PC-9 (cell line): ENCODE measurements at regions not wholly inside any gene's neighbourhood (a gene's known extent, or its start where the extent isn't known, plus 50 kb on each side); places are given as distances from the start of the nearest gene placed in this dataset.
"Not testable (repeated sequence)": the region's sequence is repeated elsewhere in the genome, so short reads cannot be mapped to it uniquely, and the experiment has no call there.

Experiments used
- CTCF ChIP-seq: fragments of 200-600 bp; sonication (generic); conservative IDR thresholded peaks from 2 replicates; pipeline ENCODE4 v1.6.1; 2017; ENCODE audit warnings: mixed run types, antibody characterized with exemption, mild to moderate bottlenecking, moderate library complexity
- EZH2 ChIP-seq: fragments of 200-600 bp; sonication (generic); IDR thresholded peaks from 2 replicates; pipeline ENCODE4 v1.8.0; 2017; ENCODE audit warnings: antibody characterized with exemption, low read depth

- TF ChIP-seq CTCF, EZH2: not testable (repeated sequence)
Observed at GRCh38 chr10:47600604-47601003, 77.2 kb upstream of the AGAP9 start.
